ENCODE measurements at regions not wholly inside any gene's neighbourhood (a gene's known extent, or its start where the extent isn't known, plus 50 kb on each side); places are given as distances from the start of the nearest gene placed in this dataset.

GRCh38 chr11:8329847-8330361 lies 66.2 kb upstream of the LMO1 start:
- Histone ChIP-seq H4K20me1 (replicated peaks; ENCODE audit: control insufficient read depth, extremely low read depth, insufficient read depth, low read length) (no peaks in the 10 kb centered on the region), H3K4me1 (ENCODE audit: control insufficient read depth, extremely low read depth, insufficient read depth, low read length) (peaks cover 3% of the 10 kb centered on the region), H3K27me3 (ENCODE audit: control insufficient read depth in 2 of 2, insufficient read depth in 2 of 2, low read length in 2 of 2) (no peaks in the 10 kb centered on the region), H3K9me3 (replicated peaks; ENCODE audit: control insufficient read depth, insufficient read depth, low read length) (no peaks in the 10 kb centered on the region), H3K27ac (ENCODE audit: insufficient read depth, low read depth, low read length) (no peak overlapping the region), H3K79me2 (ENCODE audit: control insufficient read depth, insufficient read depth, low read length) (no peaks in the 10 kb centered on the region), H3K4me2 (ENCODE audit: insufficient read depth, low read length) (no peak overlapping the region), H3K9ac (replicated peaks; ENCODE audit: extremely low read depth, insufficient read depth, low read length) (no peak overlapping the region), H3K36me3 (ENCODE audit: control insufficient read depth in 2 of 2, extremely low read depth in 1 of 2, insufficient read depth in 2 of 2, low read length in 2 of 2) (no peaks in the 10 kb centered on the region), H2AFZ (ENCODE audit: low read depth, low read length) (no peak overlapping the region), H3K9me1 (replicated peaks; ENCODE audit: control insufficient read depth, extremely low read depth, insufficient read depth, low read length) (no peaks in the 10 kb centered on the region), H3K4me3 (replicated peaks in 1 of 3; ENCODE audit: insufficient read depth in 1 of 3, low read depth in 1 of 3, low read length in 3 of 3) (no peak overlapping the region)
- POLR2A ChIA-PET = no interaction called here
- DNase-seq (ENCODE audit: low read depth, low spot score) = no peak
- CTCF ChIA-PET = interaction anchor here (1.0 to 1.6 kb wide), 2 partner anchors 10 to 24 kb away, joined by 3 to 4 read pairs; no protein-coding TSS in a partner anchor
- FAIRE-seq = no peak
- intact Hi-C loops (cut with micrococcal nuclease) = loop anchor here (2.0 kb wide), 1 partner anchor 65 kb away; no protein-coding TSS in a partner anchor
- dilution Hi-C loops (cut with MboI; ENCODE audit: extremely low pct_ligation_motif_present, low sequenced_read_pairs) = no loop called here
- TF ChIP-seq EZH2 (IDR thresholded peaks at IDR 0.05; ENCODE audit: borderline replicate concordance, low read depth, low read length, severe bottlenecking) = no peak
- TF ChIP-seq MAX (IDR thresholded peaks at IDR 0.05; ENCODE audit: insufficient read depth, insufficient read length) = no peak
- no peak for TF ChIP-seq CTCF (IDR thresholded peaks at IDR 0.05; ENCODE audit: extremely low read depth in 1 of 2, insufficient read depth in 1 of 2, low read depth in 1 of 2, low read length in 2 of 2)
- no peak for TF ChIP-seq GATA2 (IDR thresholded peaks at IDR 0.05; ENCODE audit: insufficient read depth, insufficient read length, low read depth, low read length)
- TF ChIP-seq POLR2A (IDR thresholded peaks at IDR 0.05; ENCODE audit: low read depth, low read length) = no peak
- TF ChIP-seq FOS (IDR thresholded peaks at IDR 0.05; ENCODE audit: borderline replicate concordance, insufficient read depth, low read length) = no peak
- no peak for TF ChIP-seq MYC (IDR thresholded peaks at IDR 0.05; ENCODE audit: low read depth, low read length)
- TF ChIP-seq JUN (IDR thresholded peaks at IDR 0.05; ENCODE audit: borderline replicate concordance, insufficient read depth, insufficient read length, low read depth) = no peak
- no peak for TF ChIP-seq POLR2AphosphoS5 (IDR thresholded peaks at IDR 0.05; ENCODE audit: insufficient read depth, low read depth, low read length)
- BruUV-seq (replicated peaks) = no TSS peak
